DOHH2 (cell line): ENCODE measurements at regions not wholly inside any gene's neighbourhood (a gene's known extent, or its start where the extent isn't known, plus 50 kb on each side); places are given as distances from the start of the nearest gene placed in this dataset.

ENCODE experiments used
- H3F3A ChIP-seq: fragments of 200-600 bp; sonication (generic), shearing (Covaris generic); 2 replicates; pipeline ENCODE4 v1.6.0; 2016; ENCODE audit warnings: antibody characterized with exemption, mild to moderate bottlenecking; ENCODE audit not compliant: control insufficient read depth, insufficient read depth
- H3K27ac ChIP-seq: fragments of 200-600 bp; sonication (generic); 2 replicates; pipeline ENCODE4 v1.5.1; 2014; ENCODE audit warnings: low read depth, mild to moderate bottlenecking, low read length, moderate library complexity
- H3K27me3 ChIP-seq: fragments of 200-600 bp; sonication (generic); 2 replicates; pipeline ENCODE4 v1.6.1; 2014; ENCODE audit warnings: mild to moderate bottlenecking, low read length, mixed read lengths; ENCODE audit not compliant: control insufficient read depth
- H3K36me3 ChIP-seq: fragments of 200-600 bp; sonication (generic); 2 replicates; pipeline ENCODE4 v1.6.1; 2014; ENCODE audit warnings: mild to moderate bottlenecking, low read length, moderate library complexity, mixed read lengths; ENCODE audit not compliant: control insufficient read depth
- H3K4me1 ChIP-seq: fragments of 200-600 bp; sonication (generic); 2 replicates; pipeline ENCODE4 v1.6.1; 2014; ENCODE audit warnings: mild to moderate bottlenecking, low read length, mixed read lengths; ENCODE audit not compliant: control insufficient read depth
- H3K4me2 ChIP-seq: fragments of 200-600 bp; sonication (generic); 2 replicates; pipeline ENCODE4 v1.6.0; 2014; ENCODE audit warnings: mild to moderate bottlenecking, low read length, moderate library complexity
- H3K4me3 ChIP-seq: fragments of 200-600 bp; sonication (generic); 2 replicates; pipeline ENCODE4 v1.5.1; 2014; ENCODE audit warnings: mild to moderate bottlenecking, low read length, mixed read lengths
- H3K79me2 ChIP-seq: fragments of 200-600 bp; sonication (generic); 2 replicates; pipeline ENCODE4 v1.6.1; 2014; ENCODE audit warnings: mild to moderate bottlenecking, low read length, mixed read lengths; ENCODE audit not compliant: control insufficient read depth
- H3K9me2 ChIP-seq: fragments of 200-600 bp; sonication (generic); replicated peaks from 2 replicates; pipeline ENCODE4 v1.6.1; 2014; ENCODE audit warnings: mild to moderate bottlenecking, low read length, mixed read lengths; ENCODE audit not compliant: control insufficient read depth
- H3K9me3 ChIP-seq: fragments of 200-600 bp; sonication (generic); 2 replicates; pipeline ENCODE4 v1.6.1; 2014; ENCODE audit warnings: antibody characterized with exemption, low read length, mixed read lengths; ENCODE audit not compliant: control insufficient read depth, insufficient read depth
- H4K20me1 ChIP-seq: fragments of 200-600 bp; sonication (generic); 2 replicates; pipeline ENCODE4 v1.6.0; 2014; ENCODE audit warnings: low read depth, mild to moderate bottlenecking, antibody characterized with exemption, low read length, moderate library complexity; ENCODE audit not compliant: control insufficient read depth, insufficient read depth
- EZH2phosphoT487 ChIP-seq: fragments of 200-600 bp; sonication (generic); IDR thresholded peaks from 2 replicates; pipeline ENCODE4 v1.6.1; 2017; ENCODE audit warnings: borderline replicate concordance, mild to moderate bottlenecking, antibody characterized with exemption, low read length, moderate library complexity, mixed read lengths
- TF ChIP-seq, protein P1 (sequence below): fragments of 200-600 bp; sonication (generic); IDR thresholded peaks from one replicate; pipeline ENCODE4 v1.5.1; 2014; ENCODE audit warnings: antibody characterized with exemption, mild to moderate bottlenecking, low read depth, low read length; ENCODE audit not compliant: poor library complexity, severe bottlenecking

DNA sequence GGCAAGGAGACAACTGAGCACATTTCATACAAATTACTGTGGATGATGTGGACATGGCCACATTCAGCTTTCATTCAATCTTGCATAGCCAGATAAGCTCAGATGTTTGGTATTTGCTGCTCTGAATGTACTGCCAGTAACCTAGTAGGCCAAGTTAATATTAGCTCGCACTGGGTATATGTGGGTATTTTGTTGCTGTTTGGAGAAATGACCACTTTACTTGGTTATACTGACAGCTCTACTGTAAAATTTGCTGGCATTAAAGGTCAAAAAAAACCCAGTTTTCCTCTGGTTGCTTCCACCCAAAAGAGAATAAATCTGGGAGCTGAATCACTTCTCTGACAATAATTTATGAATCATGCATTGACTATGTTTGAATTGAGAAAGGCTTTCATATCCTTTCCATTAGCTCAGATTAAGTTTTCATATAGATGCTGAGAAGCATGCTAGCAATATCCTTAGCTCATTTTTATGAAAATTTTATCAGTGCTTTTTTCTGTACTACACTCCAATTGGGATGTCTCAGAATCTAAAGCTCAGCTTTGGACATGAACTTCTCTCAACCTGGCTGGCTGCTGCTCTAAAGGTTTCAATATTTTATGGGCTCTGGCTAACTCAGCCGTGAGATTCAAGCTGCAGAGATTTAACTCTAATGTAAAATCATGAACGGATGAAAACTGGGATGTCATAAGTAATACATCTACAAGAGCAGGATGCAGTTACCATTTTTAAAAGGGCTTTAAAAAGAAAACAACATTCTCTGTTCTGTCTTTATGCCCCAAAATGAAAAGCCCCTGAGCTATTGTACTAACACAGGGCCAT, 330.0 kb downstream of the BARHL2 start:
- Histone ChIP-seq H3K27ac (no peak overlapping the region), H3K4me1 (no peaks in the 10 kb centered on the region), H3K79me2 (no peaks in the 10 kb centered on the region), H3F3A (no peaks in the 10 kb centered on the region), H3K4me3 (no peak overlapping the region), H3K9me2 (no peaks in the 10 kb centered on the region), H3K9me3 (no peaks in the 10 kb centered on the region), H3K4me2 (no peak overlapping the region), H3K27me3 (no peaks in the 10 kb centered on the region), H3K36me3 (no peaks in the 10 kb centered on the region), H4K20me1 (no peaks in the 10 kb centered on the region; the same call in 1 of the 2 replicates)
- TF ChIP-seq, protein P1, sequence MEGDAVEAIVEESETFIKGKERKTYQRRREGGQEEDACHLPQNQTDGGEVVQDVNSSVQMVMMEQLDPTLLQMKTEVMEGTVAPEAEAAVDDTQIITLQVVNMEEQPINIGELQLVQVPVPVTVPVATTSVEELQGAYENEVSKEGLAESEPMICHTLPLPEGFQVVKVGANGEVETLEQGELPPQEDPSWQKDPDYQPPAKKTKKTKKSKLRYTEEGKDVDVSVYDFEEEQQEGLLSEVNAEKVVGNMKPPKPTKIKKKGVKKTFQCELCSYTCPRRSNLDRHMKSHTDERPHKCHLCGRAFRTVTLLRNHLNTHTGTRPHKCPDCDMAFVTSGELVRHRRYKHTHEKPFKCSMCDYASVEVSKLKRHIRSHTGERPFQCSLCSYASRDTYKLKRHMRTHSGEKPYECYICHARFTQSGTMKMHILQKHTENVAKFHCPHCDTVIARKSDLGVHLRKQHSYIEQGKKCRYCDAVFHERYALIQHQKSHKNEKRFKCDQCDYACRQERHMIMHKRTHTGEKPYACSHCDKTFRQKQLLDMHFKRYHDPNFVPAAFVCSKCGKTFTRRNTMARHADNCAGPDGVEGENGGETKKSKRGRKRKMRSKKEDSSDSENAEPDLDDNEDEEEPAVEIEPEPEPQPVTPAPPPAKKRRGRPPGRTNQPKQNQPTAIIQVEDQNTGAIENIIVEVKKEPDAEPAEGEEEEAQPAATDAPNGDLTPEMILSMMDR, result no peak
- no peak for TF ChIP-seq EZH2phosphoT487

DNA sequence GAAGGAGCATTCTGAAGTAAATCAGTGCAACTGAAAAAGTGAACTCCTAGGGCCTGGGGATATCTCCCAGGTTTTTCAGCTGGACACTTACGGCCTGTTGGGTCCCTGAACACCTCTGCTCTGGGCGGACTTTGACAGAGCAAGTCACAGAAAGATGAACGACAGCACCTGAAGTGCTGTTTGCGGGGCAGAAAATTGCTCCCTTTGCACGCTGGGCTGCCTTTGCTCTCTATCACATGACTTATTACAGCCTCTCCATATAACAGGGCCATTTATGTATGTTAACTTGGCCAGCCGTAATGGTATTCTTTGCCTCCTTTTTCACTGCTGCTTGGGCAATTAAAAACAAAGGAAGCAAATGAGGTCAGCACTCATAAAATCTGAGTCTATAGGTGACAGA, 332.9 kb downstream of the BARHL2 start:
- Histone ChIP-seq H3K79me2 (no peaks in the 10 kb centered on the region), H3K27me3 (no peaks in the 10 kb centered on the region), H3K4me2 (no peak overlapping the region), H3K4me1 (no peaks in the 10 kb centered on the region), H3K4me3 (no peak overlapping the region), H3K9me3 (no peaks in the 10 kb centered on the region), H3K9me2 (no peaks in the 10 kb centered on the region), H3F3A (no peaks in the 10 kb centered on the region), H3K27ac (no peak overlapping the region), H4K20me1 (no peaks in the 10 kb centered on the region), H3K36me3 (no peaks in the 10 kb centered on the region)
- TF ChIP-seq EZH2phosphoT487, result no peak
- TF ChIP-seq, protein P1, result no peak

DNA sequence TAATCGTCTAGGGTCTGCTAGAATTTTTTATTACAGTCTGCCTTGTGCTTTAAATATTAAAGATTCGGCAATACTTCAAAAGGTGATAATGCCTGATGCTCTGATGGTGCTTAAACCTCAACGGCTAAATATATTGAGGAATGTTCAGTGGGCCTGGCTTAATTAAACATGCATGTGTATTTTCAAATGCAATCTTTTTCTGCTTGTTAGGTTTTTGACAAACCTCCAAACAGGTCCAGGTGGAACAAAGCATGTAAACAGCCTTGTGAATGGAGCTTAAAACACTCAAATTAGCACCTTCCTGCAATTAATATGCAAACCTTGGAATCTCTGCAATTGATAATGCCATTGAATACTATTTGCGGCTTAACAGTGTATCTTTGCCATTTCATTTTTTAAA, 334.9 kb downstream of the BARHL2 start:
- Histone ChIP-seq H3K4me3 (no peak overlapping the region), H3K27me3 (no peaks in the 10 kb centered on the region), H3K27ac (no peak overlapping the region), H3K4me1 (no peaks in the 10 kb centered on the region), H3F3A (no peaks in the 10 kb centered on the region), H3K36me3 (no peaks in the 10 kb centered on the region), H3K9me2 (no peaks in the 10 kb centered on the region), H3K79me2 (no peaks in the 10 kb centered on the region), H4K20me1 (no peaks in the 10 kb centered on the region), H3K9me3 (no peaks in the 10 kb centered on the region), H3K4me2 (no peak overlapping the region)
- TF ChIP-seq, protein P1, result no peak
- TF ChIP-seq EZH2phosphoT487, result no peak
